GM23338 (cell line): ENCODE measurements at regions not wholly inside any gene's neighbourhood (a gene's known extent, or its start where the extent isn't known, plus 50 kb on each side); places are given as distances from the start of the nearest gene placed in this dataset.
A peak's percentile ranks its signal among the peaks of the same experiment; 100 is the strongest.

Experiments
- ATAC-seq: fragments of 200-7000 bp; cut with Tn5 transposase; 3 replicates; pipeline ENCODE4 v1.9.1; 2020
- DNase-seq: peaks from one replicate; pipeline ENCODE4 v3.0.0-alpha.2; 2015; ENCODE audit warnings: low spot score
- H2AFZ ChIP-seq: fragments of 200-600 bp; sonication (generic); 2 replicates; pipeline ENCODE4 v1.8.0; 2016; ENCODE audit warnings: antibody characterized with exemption, mild to moderate bottlenecking, moderate library complexity
- H3F3A ChIP-seq: fragments of 200-600 bp; sonication (generic); replicated peaks from 2 replicates; pipeline ENCODE4 v1.8.0; 2017; ENCODE audit warnings: antibody characterized with exemption, mixed run types, low read depth
- H3K27ac ChIP-seq: fragments of 200-600 bp; sonication (generic); 2 replicates; pipeline ENCODE4 v1.6.1; 2016; ENCODE audit warnings: low read depth
- H3K27me3 ChIP-seq: fragments of 200-600 bp; sonication (generic); 2 replicates; pipeline ENCODE4 v1.8.0; 2016; ENCODE audit warnings: mild to moderate bottlenecking, mixed run types, moderate library complexity; ENCODE audit not compliant: insufficient read depth
- H3K36me3 ChIP-seq: fragments of 200-600 bp; sonication (generic); 2 replicates; pipeline ENCODE4 v1.8.0; 2016; ENCODE audit warnings: mild to moderate bottlenecking; ENCODE audit not compliant: insufficient read depth
- H3K4me1 ChIP-seq: fragments of 200-600 bp; sonication (generic); 2 replicates; pipeline ENCODE4 v1.8.0; 2016; ENCODE audit warnings: mild to moderate bottlenecking, moderate library complexity; ENCODE audit not compliant: insufficient read depth
- H3K4me2 ChIP-seq: fragments of 200-600 bp; sonication (generic); 2 replicates; pipeline ENCODE4 v1.7.1; 2017; ENCODE audit warnings: mixed run types
- H3K4me3 ChIP-seq: fragments of 200-600 bp; sonication (generic); 2 replicates; pipeline ENCODE4 v1.6.1; 2016; ENCODE audit warnings: mixed run types
- H3K79me2 ChIP-seq: fragments of 200-600 bp; sonication (generic); replicated peaks from 2 replicates; pipeline ENCODE4 v1.8.0; 2017; ENCODE audit warnings: mild to moderate bottlenecking; ENCODE audit not compliant: insufficient read depth
- H3K9me2 ChIP-seq: fragments of 200-600 bp; sonication (generic); 2 replicates; pipeline ENCODE4 v1.8.0; 2017; ENCODE audit not compliant: insufficient read depth
- H4K20me1 ChIP-seq: fragments of 200-600 bp; sonication (generic); replicated peaks from 2 replicates; pipeline ENCODE4 v1.8.0; 2017; ENCODE audit warnings: mild to moderate bottlenecking; ENCODE audit not compliant: insufficient read depth
- H3K27ac Mint-ChIP-seq: 2 replicates; pipeline ENCODE4 v1.8.0; 2020; ENCODE audit warnings: inconsistent platforms, mild to moderate bottlenecking, moderate library complexity, mixed read lengths
- H3K27me3 Mint-ChIP-seq: 3 replicates; pipeline ENCODE4 v1.8.0; 2022; ENCODE audit warnings: low read depth, mild to moderate bottlenecking, moderate library complexity, mixed read lengths, inconsistent platforms; ENCODE audit not compliant: insufficient read depth, poor library complexity
- H3K36me3 Mint-ChIP-seq: 3 replicates; pipeline ENCODE4 v1.8.0; 2021; ENCODE audit warnings: low read depth, mild to moderate bottlenecking, inconsistent platforms, moderate library complexity, mixed read lengths
- H3K4me1 Mint-ChIP-seq: 3 replicates; pipeline ENCODE4 v1.8.0; 2020; ENCODE audit warnings: mild to moderate bottlenecking, inconsistent platforms, mixed read lengths
- H3K4me3 Mint-ChIP-seq: 3 replicates; pipeline ENCODE4 v1.8.0; 2021; ENCODE audit warnings: moderate library complexity, mild to moderate bottlenecking, inconsistent platforms, mixed read lengths
- H3K9me3 Mint-ChIP-seq: 3 replicates; pipeline ENCODE4 v1.8.0; 2020; ENCODE audit warnings: moderate library complexity, mild to moderate bottlenecking, inconsistent platforms, mixed read lengths
- CREB1 ChIP-seq: fragments of 250-450 bp; sonication (Bioruptor Pico); IDR thresholded peaks from 2 replicates; pipeline ENCODE4 v1.5.0; 2020; ENCODE audit warnings: low read depth, mild to moderate bottlenecking, moderate library complexity
- CTCF ChIP-seq, 2 experiments: fragments of 200-600 bp in 1 of 2; sonication (generic) in 1 of 2; conservative IDR thresholded peaks; 2 replicates each; pipeline versions ENCODE4 v1.5.1 to v1.6.1; 2016 to 2017; ENCODE audit warnings: antibody characterized with exemption in 2 of 2, low read depth in 2 of 2, mild to moderate bottlenecking in 2 of 2, moderate library complexity in 1 of 2
- NANOG ChIP-seq: IDR thresholded peaks from 2 replicates; pipeline ENCODE4 v1.6.1; 2016; ENCODE audit warnings: antibody characterized with exemption, borderline replicate concordance
- POLR2AphosphoS5 ChIP-seq: IDR thresholded peaks from 2 replicates; pipeline ENCODE4 v1.6.1; 2016; ENCODE audit warnings: antibody characterized with exemption, low read depth
- REST ChIP-seq: IDR thresholded peaks from one replicate; pipeline ENCODE4 v1.6.1; 2018; ENCODE audit warnings: antibody characterized with exemption; ENCODE audit not compliant: unreplicated experiment
- STAT1 ChIP-seq: IDR thresholded peaks from one replicate; pipeline ENCODE4 v1.6.1; 2016; ENCODE audit warnings: antibody characterized with exemption; ENCODE audit not compliant: unreplicated experiment
- ZNF114 ChIP-seq: fragments of 250-450 bp; sonication (Bioruptor Pico); IDR thresholded peaks from 2 replicates; pipeline ENCODE4 v1.5.0; 2020; ENCODE audit warnings: mild to moderate bottlenecking, moderate library complexity
- ZNF331 ChIP-seq: fragments of 250-450 bp; sonication (Bioruptor Pico); IDR thresholded peaks from 2 replicates; pipeline ENCODE4 v1.5.0; 2020; ENCODE audit warnings: low read depth, mild to moderate bottlenecking, moderate library complexity
- TF ChIP-seq, protein P1 (sequence below): IDR thresholded peaks from 2 replicates; pipeline ENCODE4 v1.6.1; 2016; ENCODE audit warnings: antibody characterized with exemption

GRCh38 chr2:66803726-66804125 lies 368.8 kb downstream of the MEIS1 start (continued):
- TF ChIP-seq REST: no peak

GRCh38 chr2:66805016-66805865 lies 370.3 kb downstream of the MEIS1 start:
- H3F3A ChIP-seq: no peaks in the 10 kb centered on the region
- DNase-seq: peak; percentile 38
- H3K79me2 ChIP-seq: no peaks in the 10 kb centered on the region
- Mint-ChIP-seq H3K36me3 (no peaks in the 10 kb centered on the region), H3K9me3 (no peaks in the 10 kb centered on the region), H3K4me1 (peaks cover 13% of the 10 kb centered on the region; the same call in 2 of the 3 replicates), H3K27me3 (no peaks in the 10 kb centered on the region), H3K4me3 (no peak overlapping the region), H3K27ac (peak overlapping the region; percentile 37; the same call in 1 of the 2 replicates)
- peak overlapping the region; percentile 6; the same call in 1 of the 2 replicates for H2AFZ ChIP-seq
- H4K20me1 ChIP-seq: no peaks in the 10 kb centered on the region
- H3K27me3 ChIP-seq: no peaks in the 10 kb centered on the region
- peak; percentile 78 for ATAC-seq
- H3K27ac ChIP-seq: no peak overlapping the region
- H3K4me3 ChIP-seq: no peak overlapping the region
- H3K36me3 ChIP-seq: no peaks in the 10 kb centered on the region
- H3K9me2 ChIP-seq: no peaks in the 10 kb centered on the region
- H3K4me1 ChIP-seq: peaks cover 10% of the 10 kb centered on the region
- H3K4me2 ChIP-seq: no peak overlapping the region
- no peak for TF ChIP-seq STAT1
- no peak for TF ChIP-seq NANOG
- no peak for TF ChIP-seq POLR2AphosphoS5
- TF ChIP-seq REST: no peak
- TF ChIP-seq, protein P1, sequence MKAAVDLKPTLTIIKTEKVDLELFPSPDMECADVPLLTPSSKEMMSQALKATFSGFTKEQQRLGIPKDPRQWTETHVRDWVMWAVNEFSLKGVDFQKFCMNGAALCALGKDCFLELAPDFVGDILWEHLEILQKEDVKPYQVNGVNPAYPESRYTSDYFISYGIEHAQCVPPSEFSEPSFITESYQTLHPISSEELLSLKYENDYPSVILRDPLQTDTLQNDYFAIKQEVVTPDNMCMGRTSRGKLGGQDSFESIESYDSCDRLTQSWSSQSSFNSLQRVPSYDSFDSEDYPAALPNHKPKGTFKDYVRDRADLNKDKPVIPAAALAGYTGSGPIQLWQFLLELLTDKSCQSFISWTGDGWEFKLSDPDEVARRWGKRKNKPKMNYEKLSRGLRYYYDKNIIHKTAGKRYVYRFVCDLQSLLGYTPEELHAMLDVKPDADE: no peak
- no peak for TF ChIP-seq ZNF331 (CRISPR knock-in tag)
- no peak for TF ChIP-seq CTCF (conservative IDR thresholded peaks at IDR 0.05; ENCODE audit: low read depth in 2 of 2)
- TF ChIP-seq CREB1 (CRISPR knock-in tag): no peak
- TF ChIP-seq ZNF114 (CRISPR knock-in tag): no peak
